ENCODE measurements at regions not wholly inside any gene's neighbourhood (a gene's known extent, or its start where the extent isn't known, plus 50 kb on each side); places are given as distances from the start of the nearest gene placed in this dataset.

GRCh38 chr21:27372381-27372780 lies 405.5 kb upstream of the ADAMTS5 start:
- TF ChIP-seq CTCF (IDR thresholded peaks at IDR 0.05) (no peak), POLR2AphosphoS5 (IDR thresholded peaks at IDR 0.05) (no peak)
